NCI-H460 (cell line): ENCODE measurements at regions not wholly inside any gene's neighbourhood (a gene's known extent, or its start where the extent isn't known, plus 50 kb on each side); places are given as distances from the start of the nearest gene placed in this dataset.
"Not testable (repeated sequence)": the region's sequence is repeated elsewhere in the genome, so short reads cannot be mapped to it uniquely, and the experiment has no call there.

Experiments used
- DNase-seq: peaks from one replicate; pipeline ENCODE4 v3.0.0-alpha.2; 2016; ENCODE audit warnings: low read depth; ENCODE audit errors: extremely low read depth

DNA sequence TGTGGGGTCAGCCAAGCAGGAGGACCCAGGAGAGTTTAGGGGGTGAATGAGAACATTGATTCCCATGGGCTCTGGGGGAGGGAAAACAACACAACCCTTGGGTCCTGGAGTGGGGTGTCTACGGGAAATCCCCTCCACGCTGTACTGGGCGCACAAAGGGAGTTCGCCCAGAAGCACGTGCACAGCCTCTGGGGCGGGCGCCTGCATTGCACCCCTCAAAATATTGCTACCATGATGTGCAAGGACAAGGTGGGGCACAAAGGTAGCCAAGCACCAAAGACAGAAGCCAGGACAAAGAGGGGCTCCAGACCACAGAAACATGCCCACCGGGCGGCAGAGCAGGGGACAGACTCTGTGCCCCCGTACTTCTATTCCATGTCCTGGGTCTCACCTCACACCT, 74.9 kb upstream of the EIF5 start:
- DNase-seq = no peak

DNA sequence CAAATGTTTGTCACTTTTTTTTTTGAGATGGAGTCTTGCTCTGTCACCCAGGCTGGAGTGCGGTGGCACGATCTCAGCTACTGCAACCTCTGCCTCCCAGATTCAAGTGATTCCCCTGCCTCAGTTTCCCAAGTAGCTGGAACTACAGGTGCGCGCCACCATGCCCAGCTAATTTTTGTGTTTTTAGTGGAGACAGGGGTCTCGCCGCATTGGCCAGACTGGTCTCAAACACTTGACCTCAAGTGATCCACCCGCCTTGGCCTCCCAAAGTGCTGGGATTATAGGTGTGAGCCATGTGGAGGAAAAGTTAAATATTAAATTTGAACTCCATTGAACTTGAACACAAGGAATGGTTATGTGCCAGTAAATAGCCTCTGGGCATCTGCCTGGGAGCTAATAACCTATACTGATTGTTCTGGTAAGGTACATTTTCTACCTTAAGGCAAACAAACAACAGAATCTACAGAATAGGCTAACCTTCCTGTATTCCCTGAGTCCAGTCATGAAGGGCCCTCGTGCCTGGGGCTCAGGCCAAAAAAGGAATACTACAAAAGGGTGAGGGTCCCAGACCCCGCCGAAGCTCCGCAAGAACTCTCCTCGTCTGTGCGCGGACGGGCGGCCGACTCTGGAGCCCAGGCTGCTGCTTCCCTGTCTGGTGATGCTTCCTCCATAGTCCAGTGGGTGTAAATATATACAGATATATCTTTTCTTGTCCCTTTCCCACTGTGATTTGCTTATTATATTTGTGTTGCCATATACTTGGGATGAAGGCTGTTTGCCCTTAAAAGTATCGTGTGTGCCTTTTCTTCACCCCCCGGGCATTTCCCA, 74.0 kb upstream of the EIF5 start:
- no peak for DNase-seq

- peak; percentile 26 for DNase-seq
Observed at GRCh38 chr14:103260629-103261124, 73.4 kb upstream of the EIF5 start.

DNA sequence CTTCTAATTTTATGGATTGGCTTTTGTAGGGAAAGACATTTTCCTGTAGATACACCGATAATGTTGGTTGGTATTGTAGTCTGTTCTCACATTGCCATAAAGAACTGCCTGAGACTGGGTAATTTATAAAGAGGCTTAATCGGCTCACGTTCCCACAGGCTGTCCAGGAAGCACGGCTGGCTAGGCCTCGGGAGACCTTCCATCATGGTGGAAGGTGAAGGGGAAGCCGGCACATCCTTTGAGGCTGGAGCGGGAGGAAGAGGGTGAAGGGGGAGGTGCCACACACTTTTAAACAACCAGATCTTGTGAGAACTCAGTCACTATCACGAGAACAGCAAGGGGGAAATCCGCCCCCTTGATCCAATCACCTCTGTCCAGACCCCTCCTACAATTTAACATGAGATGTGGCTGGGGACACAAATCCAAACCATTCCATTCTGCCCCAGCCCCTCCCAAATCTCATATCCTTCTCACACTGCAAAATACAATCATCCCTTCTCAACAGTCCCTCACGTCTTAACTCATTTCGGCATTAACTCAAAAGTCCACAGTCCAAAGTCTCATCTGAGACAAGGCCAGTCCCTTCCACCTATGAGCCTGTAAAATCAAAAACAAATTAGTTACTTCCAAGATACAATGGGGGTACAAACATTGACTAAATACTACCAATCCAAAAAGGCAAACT, 66.7 kb upstream of the EIF5 start:
- no peak for DNase-seq

GRCh38 chr14:103271189-103271588, 62.8 kb upstream of the EIF5 start:
- DNase-seq = no peak

GRCh38 chr14:103273145-103273744, 60.8 kb upstream of the EIF5 start:
- DNase-seq = no peak

DNA sequence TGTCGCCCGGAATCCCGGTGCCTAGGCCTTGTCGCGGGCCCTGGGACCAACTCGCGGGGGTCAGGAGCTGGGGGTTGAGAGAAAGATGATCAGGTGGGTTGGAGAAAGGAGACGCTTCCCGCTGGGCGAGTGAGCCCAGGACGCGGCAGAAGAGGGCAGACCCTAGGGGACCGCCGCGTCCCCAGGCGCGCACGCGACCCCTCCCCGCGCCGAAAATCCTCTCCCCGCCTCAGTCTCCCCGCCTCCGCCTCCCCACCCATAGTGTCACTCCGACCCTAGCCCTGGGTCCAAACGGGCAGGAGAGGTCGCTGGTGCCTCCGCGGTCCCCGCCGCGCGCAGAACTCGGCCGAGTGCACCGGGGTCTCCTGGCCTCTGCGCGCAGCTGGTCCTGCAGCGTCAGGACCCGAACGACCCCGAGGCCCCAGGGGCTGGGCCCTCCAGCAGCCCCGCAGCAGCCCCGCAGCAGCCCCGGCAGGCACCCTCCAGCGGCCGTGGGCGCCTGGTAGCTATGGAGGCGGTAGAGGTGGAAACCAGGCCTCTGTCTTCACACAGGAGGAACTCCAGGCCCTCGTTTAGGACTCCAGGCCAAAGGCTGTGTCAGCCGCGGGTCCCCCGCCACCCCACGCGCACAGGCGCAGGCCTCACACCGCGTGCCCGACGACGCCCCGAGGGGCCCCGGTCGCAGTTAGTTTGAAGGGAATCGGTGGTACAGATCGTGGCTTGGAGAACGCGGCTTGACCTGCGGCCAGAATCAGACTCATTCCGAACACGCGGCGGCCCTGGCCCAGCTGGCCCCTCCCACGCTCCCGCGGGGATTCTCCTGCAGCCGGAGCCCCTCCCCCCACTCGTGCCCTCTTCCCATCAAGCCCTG, 60.1 kb upstream of the EIF5 start:
- no peak for DNase-seq

- DNase-seq = no peak
Observed at GRCh38 chr14:103275000-103275399, 59.0 kb upstream of the EIF5 start.

- no peak for DNase-seq
Observed at GRCh38 chr14:103277931-103278330, 56.1 kb upstream of the EIF5 start.

GRCh38 chr14:103279142-103280025, 54.7 kb upstream of the EIF5 start:
- DNase-seq = no peak

DNA sequence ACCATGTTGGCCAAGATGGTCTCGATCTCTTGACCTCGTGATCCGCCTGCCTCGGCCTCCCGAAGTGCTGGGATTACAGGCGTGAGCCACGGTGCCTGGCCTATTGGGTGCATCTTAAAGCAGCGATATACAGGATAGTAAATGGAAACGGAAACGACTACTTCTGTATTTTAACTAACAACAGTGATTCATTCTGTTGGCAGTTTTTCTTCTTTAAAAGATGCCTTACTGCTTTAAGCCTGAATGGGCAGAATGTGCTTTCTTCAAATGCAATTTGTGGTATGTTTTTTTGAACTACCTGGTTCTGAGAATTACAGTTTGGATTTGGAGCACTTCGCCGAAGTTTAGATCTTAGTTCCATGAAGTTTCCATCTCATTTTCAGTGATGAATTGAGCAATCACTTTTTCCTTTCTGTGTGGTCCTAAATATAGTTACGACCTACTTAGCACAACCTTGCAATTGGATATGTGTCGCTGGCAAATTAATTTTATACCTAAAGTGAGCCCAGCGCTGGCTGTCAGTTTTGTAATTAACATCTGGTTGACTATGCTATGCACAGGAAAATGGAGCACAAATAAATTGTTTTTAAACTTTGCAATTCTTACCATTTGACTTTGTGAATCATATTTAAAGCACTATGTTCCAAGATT, 53.6 kb upstream of the EIF5 start:
- DNase-seq = no peak

- no peak for DNase-seq
Observed at GRCh38 chr14:103281496-103282231, 52.4 kb upstream of the EIF5 start.

- not testable (repeated sequence) for DNase-seq
Observed at GRCh38 chr14:103282309-103282708, 51.7 kb upstream of the EIF5 start.

DNA sequence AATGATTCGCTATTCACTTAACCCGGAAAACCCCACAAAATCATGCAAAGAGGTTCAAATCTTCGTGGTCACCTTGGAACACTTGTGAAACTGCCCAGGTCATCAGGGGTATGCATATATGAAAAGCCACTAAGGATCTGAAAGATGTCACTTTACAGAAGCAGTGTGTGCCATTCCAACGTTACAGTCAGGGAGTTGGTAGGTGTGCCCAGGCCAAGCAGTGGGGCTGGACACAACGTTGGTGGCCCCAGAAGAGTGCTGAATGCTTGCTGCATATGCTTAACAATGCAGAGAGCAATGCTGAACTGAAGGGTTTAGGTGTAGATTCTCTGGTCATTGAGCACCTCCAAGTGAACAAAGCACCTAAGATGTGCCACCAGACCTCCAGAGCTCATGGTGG, 51.1 kb upstream of the EIF5 start:
- DNase-seq = no peak

- DNase-seq = no peak
Observed at GRCh38 chr14:103283916-103284315, 50.1 kb upstream of the EIF5 start.
